Transverse colon (tissue), 4 donors: ENCODE measurements at regions not wholly inside any gene's neighbourhood (a gene's known extent, or its start where the extent isn't known, plus 50 kb on each side); places are given as distances from the start of the nearest gene placed in this dataset.

Source experiments
- DNase-seq: peaks from one replicate; pipeline ENCODE4 v3.0.0-alpha.2; 2019
- H3K27ac ChIP-seq, 4 donors: fragments of 200-600 bp; sonication (generic); 2 replicates each; pipeline ENCODE4 v1.5.1; 2016 to 2018; ENCODE audit warnings: inconsistent platforms in 4 of 4
- H3K27me3 ChIP-seq: fragments of 200-600 bp; sonication (generic); 2 replicates; pipeline ENCODE4 v1.5.1; 2017; ENCODE audit warnings: inconsistent platforms
- H3K36me3 ChIP-seq, 4 donors: fragments of 200-600 bp; sonication (generic); 2 replicates each; pipeline ENCODE4 v1.5.1; 2017 to 2019; ENCODE audit warnings: inconsistent platforms in 4 of 4
- H3K4me1 ChIP-seq, 4 donors: fragments of 200-600 bp; sonication (generic); 2 replicates each; pipeline ENCODE4 v1.5.1; 2017 to 2020; ENCODE audit warnings: inconsistent platforms in 4 of 4
- H3K4me3 ChIP-seq, 4 donors: fragments of 200-600 bp; sonication (generic); 1 replicate in 1 of 4; 2 replicates in 3 of 4; pipeline versions ENCODE4 v1.5.1 to v1.6.1; 2017 to 2019; ENCODE audit warnings: inconsistent platforms in 4 of 4
- H3K9me3 ChIP-seq, 2 donors: fragments of 200-600 bp; sonication (generic); 2 replicates each; pipeline ENCODE4 v1.5.1; 2017 to 2019; ENCODE audit warnings: inconsistent platforms in 2 of 2
- EP300 ChIP-seq: sonication (generic); formaldehyde crosslinking; IDR thresholded peaks from one replicate; pipeline ENCODE4 v1.6.1; 2017; ENCODE audit warnings: antibody characterized with exemption, low read depth
- POLR2A ChIP-seq: fragments of 450-650 bp; IDR thresholded peaks from one replicate; pipeline ENCODE4 v1.6.1; 2016; ENCODE audit warnings: antibody characterized with exemption, mild to moderate bottlenecking, moderate library complexity
- POLR2AphosphoS5 ChIP-seq, 3 donors: sonication (generic); formaldehyde crosslinking; IDR thresholded peaks; one replicate each; pipeline ENCODE4 v1.6.1; 2016; ENCODE audit warnings: antibody characterized with exemption in 3 of 3
- WGBS, 2 donors: methylation state at CpG; one replicate each; pipeline ENCODE4 v1.1.5; 2018; ENCODE audit warnings: low coverage in 1 of 2; 5-methylcytosine and 5-hydroxymethylcytosine counted together
- in situ Hi-C, 4 donors: fragments of 200-750 bp; cut with MboI; loops; one replicate each; pipeline versions ENCODE4 v1.15.0 to v1.15.1; 2017; ENCODE audit warnings: low sequenced_read_pairs in 3 of 4, low pct_ligation_motif_present in 1 of 4, low pct_unique_long_range_greater_than_20kb in 1 of 4
- intact Hi-C: fragments of 100-400 bp; cut with DNase I; formaldehyde crosslinking; loops from one replicate; pipeline ENCODE4 v1.15.1; 2023; ENCODE audit warnings: low total_unique reads
- TF ChIP-seq, protein P1 (sequence below), 5 experiments: fragments of 200-600 bp in 3 of 5; fragments of 450-650 bp in 2 of 5; sonication (generic) in 3 of 5; IDR thresholded peaks; 1 replicate in 2 of 5; 2 replicates in 3 of 5; pipeline ENCODE4 v1.5.1; 2016 to 2017; ENCODE audit warnings: antibody characterized with exemption in 5 of 5, inconsistent platforms in 3 of 5, mild to moderate bottlenecking in 2 of 5, moderate library complexity in 1 of 5

- 19 to 27% methylated on average over 1 of the region's 1 CpG for WGBS, 2 donors
- Histone ChIP-seq H3K36me3 (no peaks in the 10 kb centered on the region), H3K4me3 (no peak overlapping the region), H3K27me3 (no peaks in the 10 kb centered on the region), H3K9me3 (no peaks in the 10 kb centered on the region), H3K27ac (no peak overlapping the region), H3K4me1 (no peaks in the 10 kb centered on the region)
- TF ChIP-seq POLR2A (no peak), POLR2AphosphoS5 (IDR thresholded peaks at IDR 0.05) (no peak), EP300 (no peak)
- TF ChIP-seq, protein P1, sequence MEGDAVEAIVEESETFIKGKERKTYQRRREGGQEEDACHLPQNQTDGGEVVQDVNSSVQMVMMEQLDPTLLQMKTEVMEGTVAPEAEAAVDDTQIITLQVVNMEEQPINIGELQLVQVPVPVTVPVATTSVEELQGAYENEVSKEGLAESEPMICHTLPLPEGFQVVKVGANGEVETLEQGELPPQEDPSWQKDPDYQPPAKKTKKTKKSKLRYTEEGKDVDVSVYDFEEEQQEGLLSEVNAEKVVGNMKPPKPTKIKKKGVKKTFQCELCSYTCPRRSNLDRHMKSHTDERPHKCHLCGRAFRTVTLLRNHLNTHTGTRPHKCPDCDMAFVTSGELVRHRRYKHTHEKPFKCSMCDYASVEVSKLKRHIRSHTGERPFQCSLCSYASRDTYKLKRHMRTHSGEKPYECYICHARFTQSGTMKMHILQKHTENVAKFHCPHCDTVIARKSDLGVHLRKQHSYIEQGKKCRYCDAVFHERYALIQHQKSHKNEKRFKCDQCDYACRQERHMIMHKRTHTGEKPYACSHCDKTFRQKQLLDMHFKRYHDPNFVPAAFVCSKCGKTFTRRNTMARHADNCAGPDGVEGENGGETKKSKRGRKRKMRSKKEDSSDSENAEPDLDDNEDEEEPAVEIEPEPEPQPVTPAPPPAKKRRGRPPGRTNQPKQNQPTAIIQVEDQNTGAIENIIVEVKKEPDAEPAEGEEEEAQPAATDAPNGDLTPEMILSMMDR (IDR thresholded peaks at IDR 0.05) = no peak
- intact Hi-C loops = no loop called here
- in situ Hi-C loops = no loop called here
- no peak for DNase-seq
These were observed 877.3 kb upstream of the MAP3K7 start for GRCh38 chr6:91464201-91464600.

GRCh38 chr6:91462241-91462640 lies 875.4 kb upstream of the MAP3K7 start:
- Histone ChIP-seq H3K4me1 (no peaks in the 10 kb centered on the region), H3K27me3 (no peaks in the 10 kb centered on the region), H3K36me3 (no peaks in the 10 kb centered on the region), H3K9me3 (no peaks in the 10 kb centered on the region), H3K27ac (no peak overlapping the region), H3K4me3 (no peak overlapping the region)
- DNase-seq = no peak
- TF ChIP-seq POLR2A (no peak), POLR2AphosphoS5 (IDR thresholded peaks at IDR 0.05) (no peak), EP300 (no peak)
- TF ChIP-seq, protein P1 (IDR thresholded peaks at IDR 0.05) = no peak
- in situ Hi-C loops (no loop called here), intact Hi-C loops (no loop called here)
- WGBS, 2 donors = 38 to 41% methylated on average over 2 of the region's 2 CpGs

DNA sequence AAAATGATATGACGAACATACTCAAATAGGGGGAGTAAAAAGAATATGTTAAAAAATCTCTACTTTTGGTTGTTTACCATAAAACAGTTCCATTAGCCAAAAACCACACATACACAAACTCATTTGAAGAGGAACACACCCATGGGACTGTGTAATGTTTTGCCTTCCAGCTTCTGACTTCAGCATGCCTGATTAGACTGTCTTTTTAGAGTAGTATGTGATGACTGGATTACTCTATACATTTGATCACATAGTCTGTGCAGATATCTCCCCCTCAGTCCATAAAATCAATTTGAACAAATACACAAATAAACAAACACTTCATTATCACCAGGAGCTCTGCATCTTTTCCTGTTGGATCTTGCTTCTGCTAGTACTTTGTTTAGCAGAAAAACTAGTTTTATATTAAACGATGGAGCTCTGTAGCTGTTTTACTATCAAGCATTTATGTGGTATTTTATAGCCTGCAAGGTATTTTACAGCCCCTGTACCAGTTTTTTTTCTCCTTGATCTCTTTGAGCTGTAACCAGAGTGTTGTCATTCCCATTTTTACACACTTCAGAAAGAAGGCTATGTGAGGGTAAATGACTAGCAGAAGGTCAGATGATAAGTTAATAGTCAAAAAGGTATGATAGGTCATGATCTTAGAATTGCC lies 866.5 kb upstream of the MAP3K7 start:
- in situ Hi-C loops = no loop called here

GRCh38 chr6:91449539-91449938 lies 862.7 kb upstream of the MAP3K7 start:
- H3K36me3 ChIP-seq = no peaks in the 10 kb centered on the region
- TF ChIP-seq POLR2AphosphoS5 (IDR thresholded peaks at IDR 0.05) = no peak
- TF ChIP-seq POLR2A = no peak
- TF ChIP-seq, protein P1 (IDR thresholded peaks at IDR 0.05) = no peak
- no peak for TF ChIP-seq EP300
- no peak overlapping the region for H3K4me3 ChIP-seq
- intact Hi-C loops = no loop called here
- in situ Hi-C loops = no loop called here
- no peaks in the 10 kb centered on the region for H3K27me3 ChIP-seq
- DNase-seq = no peak
- H3K4me1 ChIP-seq = peaks cover 0 to 6% (median 0%) of the 10 kb centered on the region in 4 donors
- 82 to 85% methylated on average over 4 of the region's 4 CpGs for whole genome bisulfite sequencing, 2 donors
- no peaks in the 10 kb centered on the region for H3K9me3 ChIP-seq
- no peak overlapping the region for H3K27ac ChIP-seq

More for the DNA sequence above, 866.5 kb upstream of the MAP3K7 start:
- H3K27me3 ChIP-seq = no peaks in the 10 kb centered on the region
- intact Hi-C loops = no loop called here
- peaks cover 0 to 6% (median 0%) of the 10 kb centered on the region in 4 donors for H3K4me1 ChIP-seq
- no peak for DNase-seq
- H3K9me3 ChIP-seq = no peaks in the 10 kb centered on the region
- H3K36me3 ChIP-seq = no peaks in the 10 kb centered on the region
- no peak overlapping the region for H3K4me3 ChIP-seq
- 43 to 44% methylated on average over 2 of the region's 2 CpGs for WGBS, 2 donors
- TF ChIP-seq, protein P1 (IDR thresholded peaks at IDR 0.05) = no peak
- TF ChIP-seq POLR2A (no peak), EP300 (no peak), POLR2AphosphoS5 (IDR thresholded peaks at IDR 0.05) (no peak)
- no peak overlapping the region for H3K27ac ChIP-seq
